Neural progenitor cell (in vitro differentiated cells): ENCODE measurements at regions not wholly inside any gene's neighbourhood (a gene's known extent, or its start where the extent isn't known, plus 50 kb on each side); places are given as distances from the start of the nearest gene placed in this dataset.

Experiments
- DNase-seq: peaks from one replicate; pipeline ENCODE4 v3.0.0-alpha.2; 2016; ENCODE audit warnings: low spot score
- H2AFZ ChIP-seq: fragments of 200-600 bp; sonication (generic); replicated peaks from 2 replicates; pipeline ENCODE4 v1.6.1; 2016; ENCODE audit warnings: antibody characterized with exemption
- H3F3A ChIP-seq: fragments of 200-600 bp; sonication (generic); 2 replicates; pipeline ENCODE4 v1.6.1; 2016; ENCODE audit warnings: antibody characterized with exemption, low read depth
- H3K27ac ChIP-seq: fragments of 200-600 bp; sonication (generic); 2 replicates; pipeline ENCODE4 v1.5.1; 2016; ENCODE audit warnings: mild to moderate bottlenecking
- H3K27me3 ChIP-seq: fragments of 200-600 bp; sonication (generic); 2 replicates; pipeline ENCODE4 v1.6.1; 2016; ENCODE audit warnings: mild to moderate bottlenecking, moderate library complexity
- H3K36me3 ChIP-seq: fragments of 200-600 bp; sonication (generic); 2 replicates; pipeline ENCODE4 v1.5.1; 2016
- H3K4me1 ChIP-seq: fragments of 200-600 bp; sonication (generic); 2 replicates; pipeline ENCODE4 v1.6.1; 2016; ENCODE audit warnings: mixed run types
- H3K4me2 ChIP-seq: fragments of 200-600 bp; sonication (generic); 2 replicates; pipeline ENCODE4 v1.6.1; 2016
- H3K4me3 ChIP-seq: fragments of 200-600 bp; sonication (generic); 2 replicates; pipeline ENCODE4 v1.5.1; 2016
- H3K79me2 ChIP-seq: fragments of 200-600 bp; sonication (generic); 2 replicates; pipeline ENCODE4 v1.6.1; 2016; ENCODE audit warnings: low read depth
- H3K9ac ChIP-seq: fragments of 200-600 bp; sonication (generic); 2 replicates; pipeline ENCODE4 v1.6.1; 2016
- H3K9me3 ChIP-seq: fragments of 200-600 bp; sonication (generic); 2 replicates; pipeline ENCODE4 v1.5.1; 2016; ENCODE audit warnings: low read depth
- H4K20me1 ChIP-seq: fragments of 200-600 bp; sonication (generic); 2 replicates; pipeline ENCODE4 v1.6.1; 2016; ENCODE audit warnings: low read depth
- H3K27ac Mint-ChIP-seq: 3 replicates; pipeline ENCODE4 v1.8.0; 2021; ENCODE audit warnings: mixed read lengths
- H3K27me3 Mint-ChIP-seq: 2 replicates; pipeline ENCODE4 v1.8.0; 2022; ENCODE audit warnings: low read depth, mild to moderate bottlenecking, inconsistent platforms, moderate library complexity, mixed read lengths; ENCODE audit not compliant: insufficient read depth
- H3K36me3 Mint-ChIP-seq: 3 replicates; pipeline ENCODE4 v1.8.0; 2021; ENCODE audit warnings: mixed read lengths
- H3K4me1 Mint-ChIP-seq: 3 replicates; pipeline ENCODE4 v1.8.0; 2021; ENCODE audit warnings: mixed read lengths
- H3K4me3 Mint-ChIP-seq: 3 replicates; pipeline ENCODE4 v1.8.0; 2021; ENCODE audit warnings: mild to moderate bottlenecking, moderate library complexity, mixed read lengths
- H3K9me3 Mint-ChIP-seq: 3 replicates; pipeline ENCODE4 v1.8.0; 2020; ENCODE audit warnings: mixed read lengths
- CTCF ChIP-seq: fragments of 200-600 bp; sonication (generic); IDR thresholded peaks from 2 replicates; pipeline ENCODE4 v1.5.1; 2017; ENCODE audit warnings: antibody characterized with exemption, mild to moderate bottlenecking
- EZH2 ChIP-seq: fragments of 200-600 bp; sonication (generic); IDR thresholded peaks from 2 replicates; pipeline ENCODE4 v1.6.1; 2017; ENCODE audit warnings: antibody characterized with exemption, mild to moderate bottlenecking, moderate library complexity
- EZH2phosphoT487 ChIP-seq: fragments of 200-600 bp; sonication (generic); IDR thresholded peaks from 2 replicates; pipeline ENCODE4 v1.6.1; 2017; ENCODE audit warnings: antibody characterized with exemption

- Mint-ChIP-seq H3K27me3 (peaks cover 2% of the 10 kb centered on the region), H3K4me1 (peaks cover 24% of the 10 kb centered on the region), H3K9me3 (peaks cover 3% of the 10 kb centered on the region), H3K4me3 (no peak overlapping the region), H3K27ac (no peak overlapping the region), H3K36me3 (no peaks in the 10 kb centered on the region)
- Histone ChIP-seq H3K9ac (no peak overlapping the region), H3K4me1 (no peaks in the 10 kb centered on the region), H3K9me3 (no peaks in the 10 kb centered on the region), H3K36me3 (no peaks in the 10 kb centered on the region), H3K79me2 (no peaks in the 10 kb centered on the region), H3K27ac (no peak overlapping the region), H2AFZ (no peak overlapping the region), H3K4me3 (no peak overlapping the region), H3F3A (no peaks in the 10 kb centered on the region), H3K4me2 (no peak overlapping the region), H3K27me3 (no peaks in the 10 kb centered on the region), H4K20me1 (no peaks in the 10 kb centered on the region)
- DNase-seq: no peak
- TF ChIP-seq CTCF: no peak
- no peak for TF ChIP-seq EZH2
- TF ChIP-seq EZH2phosphoT487: no peak
Measured at GRCh38 chr1:59172693-59173092, 124.2 kb upstream of the FGGY start.

- Mint-ChIP-seq H3K4me3 (no peak overlapping the region), H3K4me1 (peaks cover 24% of the 10 kb centered on the region), H3K9me3 (peaks cover 3% of the 10 kb centered on the region), H3K36me3 (no peaks in the 10 kb centered on the region), H3K27me3 (peaks cover 2% of the 10 kb centered on the region), H3K27ac (no peak overlapping the region)
- Histone ChIP-seq H3K4me3 (no peak overlapping the region), H3K4me2 (no peak overlapping the region), H3K27ac (no peak overlapping the region), H3K9ac (no peak overlapping the region), H3K36me3 (no peaks in the 10 kb centered on the region), H3K79me2 (no peaks in the 10 kb centered on the region), H3F3A (no peaks in the 10 kb centered on the region), H2AFZ (no peak overlapping the region), H3K27me3 (no peaks in the 10 kb centered on the region), H3K4me1 (no peaks in the 10 kb centered on the region), H4K20me1 (no peaks in the 10 kb centered on the region), H3K9me3 (no peaks in the 10 kb centered on the region)
- TF ChIP-seq EZH2phosphoT487: no peak
- no peak for DNase-seq
Measured at GRCh38 chr1:59173721-59174120, 123.2 kb upstream of the FGGY start.

- H3K9me3 ChIP-seq: no peaks in the 10 kb centered on the region
- Mint-ChIP-seq H3K4me3 (no peak overlapping the region), H3K27ac (no peak overlapping the region), H3K36me3 (no peaks in the 10 kb centered on the region), H3K9me3 (peaks cover 3% of the 10 kb centered on the region), H3K4me1 (peaks cover 14% of the 10 kb centered on the region), H3K27me3 (peaks cover 2% of the 10 kb centered on the region)
- no peak overlapping the region for H2AFZ ChIP-seq
- DNase-seq: no peak
- no peaks in the 10 kb centered on the region for H3F3A ChIP-seq
- no peaks in the 10 kb centered on the region for H3K27me3 ChIP-seq
- no peak overlapping the region for H3K4me3 ChIP-seq
- no peaks in the 10 kb centered on the region for H4K20me1 ChIP-seq
- H3K4me2 ChIP-seq: no peak overlapping the region
- no peak overlapping the region for H3K27ac ChIP-seq
- no peak overlapping the region for H3K9ac ChIP-seq
- H3K79me2 ChIP-seq: no peaks in the 10 kb centered on the region
- no peak for TF ChIP-seq EZH2phosphoT487
- TF ChIP-seq CTCF: no peak
- TF ChIP-seq EZH2: no peak
- H3K4me1 ChIP-seq: no peaks in the 10 kb centered on the region
- H3K36me3 ChIP-seq: no peaks in the 10 kb centered on the region
Measured at GRCh38 chr1:59176471-59176870, 120.4 kb upstream of the FGGY start.

GRCh38 chr1:59177756-59178155, 119.1 kb upstream of the FGGY start:
- no peaks in the 10 kb centered on the region for H3K79me2 ChIP-seq

More at GRCh38 chr1:59177756-59178155, 119.1 kb upstream of the FGGY start:
- Histone ChIP-seq H3K36me3 (no peaks in the 10 kb centered on the region), H3K9ac (no peak overlapping the region), H3K4me2 (no peak overlapping the region), H3F3A (no peaks in the 10 kb centered on the region), H3K27ac (no peak overlapping the region), H3K4me3 (no peak overlapping the region), H3K9me3 (no peaks in the 10 kb centered on the region), H2AFZ (no peak overlapping the region), H4K20me1 (no peaks in the 10 kb centered on the region), H3K4me1 (no peaks in the 10 kb centered on the region), H3K27me3 (no peaks in the 10 kb centered on the region)
- Mint-ChIP-seq H3K9me3 (peaks cover 3% of the 10 kb centered on the region), H3K36me3 (no peaks in the 10 kb centered on the region), H3K4me3 (no peak overlapping the region), H3K4me1 (peaks cover 9% of the 10 kb centered on the region), H3K27ac (no peak overlapping the region), H3K27me3 (peaks cover 2% of the 10 kb centered on the region)
- no peak for DNase-seq
- TF ChIP-seq EZH2phosphoT487 (no peak), EZH2 (no peak), CTCF (no peak)
